ENCODE measurements at regions not wholly inside any gene's neighbourhood (a gene's known extent, or its start where the extent isn't known, plus 50 kb on each side); places are given as distances from the start of the nearest gene placed in this dataset.

DNA sequence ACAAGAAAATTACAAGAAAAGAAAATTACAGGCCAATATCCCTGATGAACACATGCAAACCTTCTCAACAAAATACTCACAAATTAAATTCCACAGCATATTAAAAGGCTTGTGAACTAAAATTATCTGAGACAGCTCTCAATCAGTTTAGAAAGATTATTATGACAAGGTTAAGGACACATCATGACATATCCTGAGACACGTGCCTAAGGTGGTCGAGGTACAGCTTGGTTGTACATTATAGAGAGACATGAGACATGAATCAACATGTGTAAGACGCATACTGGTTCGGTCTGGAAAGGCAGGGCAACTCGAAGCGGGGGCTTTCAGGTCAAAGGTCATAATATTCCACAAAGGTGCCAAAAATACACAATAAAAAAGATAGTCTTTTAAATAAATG is 598.3 kb upstream of the REG3G start:
- no peak for TF ChIP-seq POLR2A (IDR thresholded peaks at IDR 0.05; ENCODE audit: extremely low read depth, insufficient read length)
- TF ChIP-seq, protein P1, sequence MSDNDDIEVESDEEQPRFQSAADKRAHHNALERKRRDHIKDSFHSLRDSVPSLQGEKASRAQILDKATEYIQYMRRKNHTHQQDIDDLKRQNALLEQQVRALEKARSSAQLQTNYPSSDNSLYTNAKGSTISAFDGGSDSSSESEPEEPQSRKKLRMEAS (IDR thresholded peaks at IDR 0.05; ENCODE audit: low read depth, low read length) = no peak
- TF ChIP-seq, protein P2, sequence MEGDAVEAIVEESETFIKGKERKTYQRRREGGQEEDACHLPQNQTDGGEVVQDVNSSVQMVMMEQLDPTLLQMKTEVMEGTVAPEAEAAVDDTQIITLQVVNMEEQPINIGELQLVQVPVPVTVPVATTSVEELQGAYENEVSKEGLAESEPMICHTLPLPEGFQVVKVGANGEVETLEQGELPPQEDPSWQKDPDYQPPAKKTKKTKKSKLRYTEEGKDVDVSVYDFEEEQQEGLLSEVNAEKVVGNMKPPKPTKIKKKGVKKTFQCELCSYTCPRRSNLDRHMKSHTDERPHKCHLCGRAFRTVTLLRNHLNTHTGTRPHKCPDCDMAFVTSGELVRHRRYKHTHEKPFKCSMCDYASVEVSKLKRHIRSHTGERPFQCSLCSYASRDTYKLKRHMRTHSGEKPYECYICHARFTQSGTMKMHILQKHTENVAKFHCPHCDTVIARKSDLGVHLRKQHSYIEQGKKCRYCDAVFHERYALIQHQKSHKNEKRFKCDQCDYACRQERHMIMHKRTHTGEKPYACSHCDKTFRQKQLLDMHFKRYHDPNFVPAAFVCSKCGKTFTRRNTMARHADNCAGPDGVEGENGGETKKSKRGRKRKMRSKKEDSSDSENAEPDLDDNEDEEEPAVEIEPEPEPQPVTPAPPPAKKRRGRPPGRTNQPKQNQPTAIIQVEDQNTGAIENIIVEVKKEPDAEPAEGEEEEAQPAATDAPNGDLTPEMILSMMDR (IDR thresholded peaks at IDR 0.05; ENCODE audit: low read depth, low read length) = no peak

Measured in NB4 (cell line).